ENCODE measurements at regions not wholly inside any gene's neighbourhood (a gene's known extent, or its start where the extent isn't known, plus 50 kb on each side); places are given as distances from the start of the nearest gene placed in this dataset.
"Not testable (repeated sequence)": the region's sequence is repeated elsewhere in the genome, so short reads cannot be mapped to it uniquely, and the experiment has no call there.

DNA sequence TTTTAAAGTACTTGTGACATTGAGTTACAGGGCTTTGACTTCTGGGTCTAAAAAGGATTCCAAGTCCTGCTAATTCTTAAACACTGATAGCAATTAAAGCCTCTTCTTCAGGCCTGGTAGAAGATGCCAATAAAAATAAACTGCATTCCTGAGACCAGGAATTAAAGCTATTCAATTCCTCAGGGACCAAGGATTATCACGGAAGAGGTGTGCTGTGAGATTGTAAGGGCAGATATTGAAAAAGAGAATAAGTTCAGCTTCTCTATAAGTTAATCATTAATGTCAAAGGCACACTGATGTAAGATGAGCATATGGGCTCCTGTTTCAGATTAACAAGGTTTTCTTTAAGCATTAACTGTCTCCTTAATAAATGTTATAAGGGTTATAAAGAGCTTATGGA is 611.3 kb downstream of the SI start:
- no peak for DNase-seq (ENCODE audit: low read depth, low spot score)

DNA sequence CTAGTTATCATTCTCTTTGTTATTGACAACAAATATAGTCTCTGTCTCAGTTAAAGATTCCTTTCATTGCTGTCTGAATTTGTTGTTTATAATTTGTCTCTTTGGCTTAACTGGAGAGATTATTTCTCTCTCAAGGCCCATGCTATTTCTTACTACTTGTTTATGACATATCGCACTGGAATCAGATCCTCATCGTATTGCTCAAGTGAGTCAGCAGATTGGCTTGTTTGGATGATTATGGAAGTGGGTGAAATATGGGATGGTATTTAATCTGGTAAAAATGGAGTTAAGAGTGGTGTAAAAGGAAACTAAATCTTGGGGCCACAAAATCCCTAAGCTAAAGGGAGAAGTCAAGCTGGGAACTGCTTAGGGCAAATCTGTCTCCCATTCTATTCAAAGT is 613.1 kb downstream of the SI start:
- peak; percentile 13 for DNase-seq (ENCODE audit: low read depth, low spot score)

DNA sequence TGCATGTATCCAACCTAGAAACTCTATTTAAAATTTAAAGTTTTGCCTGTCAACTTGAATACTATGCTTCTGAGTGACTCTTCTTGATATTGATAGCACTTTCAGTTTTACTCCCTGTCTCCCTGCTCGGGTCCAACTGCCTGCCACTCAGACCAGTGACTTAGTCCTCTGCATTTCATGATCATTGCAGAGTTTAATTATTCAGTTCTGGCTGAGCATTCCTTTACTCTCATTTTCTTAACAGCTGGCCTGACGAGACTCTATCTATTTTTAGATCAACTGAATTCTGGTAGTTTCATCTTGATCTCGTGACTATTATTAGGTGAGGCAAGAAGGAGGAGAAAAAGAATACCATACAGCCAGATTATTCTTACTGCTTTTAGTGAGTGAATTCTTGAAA is 617.4 kb downstream of the SI start:
- no peak for DNase-seq (ENCODE audit: low read depth, low spot score)

DNA sequence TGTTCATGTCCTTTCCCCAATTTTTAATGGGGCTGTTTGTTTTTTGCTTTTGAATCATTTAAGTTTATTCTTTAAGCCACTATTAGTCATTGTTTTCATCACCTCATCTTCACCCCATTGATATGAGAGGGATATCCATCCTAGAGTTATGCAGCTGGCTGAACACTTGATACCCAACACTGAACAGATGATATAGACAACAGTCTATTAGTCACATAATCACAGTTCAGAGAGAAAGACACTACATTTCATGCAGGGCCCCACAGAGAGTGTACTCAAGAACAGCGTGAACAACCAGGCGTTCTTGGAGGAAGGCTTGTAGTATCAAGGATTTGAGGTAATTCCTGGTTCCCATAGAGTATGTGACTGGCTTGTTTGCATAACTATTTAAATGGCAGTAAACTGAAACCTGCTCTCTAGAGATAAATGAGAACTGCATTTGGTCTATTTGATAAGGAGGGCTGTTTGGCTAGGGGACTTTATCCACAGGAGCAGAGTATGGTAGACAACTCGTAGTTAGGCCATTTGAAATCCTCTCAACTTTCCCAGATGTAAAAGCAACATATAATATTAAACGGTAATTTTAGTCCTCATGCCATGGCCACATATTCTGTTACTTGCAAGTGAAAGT is 618.7 kb downstream of the SI start:
- no peak for DNase-seq (ENCODE audit: low read depth, low spot score)

DNA sequence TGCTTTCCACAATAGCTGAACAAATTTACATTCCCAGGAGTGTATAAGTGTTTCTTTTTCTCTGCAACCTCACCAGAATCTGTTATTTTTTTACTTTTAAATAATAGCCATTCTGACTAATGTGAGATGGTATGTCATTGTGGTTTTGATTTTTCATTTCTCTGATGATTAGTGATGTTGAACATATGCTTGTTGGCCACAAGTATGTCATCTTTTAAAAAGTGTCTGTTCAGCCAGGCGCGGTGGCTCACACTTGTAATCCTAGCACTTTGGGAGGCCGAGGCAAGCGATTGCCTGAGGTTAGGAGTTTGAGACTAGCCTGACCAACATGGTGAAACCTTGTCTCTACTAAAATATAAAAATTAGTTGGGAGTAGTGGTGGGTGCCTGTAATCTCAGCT is 619.3 kb downstream of the SI start:
- DNase-seq (ENCODE audit: low read depth, low spot score) = peak; percentile 49

DNA sequence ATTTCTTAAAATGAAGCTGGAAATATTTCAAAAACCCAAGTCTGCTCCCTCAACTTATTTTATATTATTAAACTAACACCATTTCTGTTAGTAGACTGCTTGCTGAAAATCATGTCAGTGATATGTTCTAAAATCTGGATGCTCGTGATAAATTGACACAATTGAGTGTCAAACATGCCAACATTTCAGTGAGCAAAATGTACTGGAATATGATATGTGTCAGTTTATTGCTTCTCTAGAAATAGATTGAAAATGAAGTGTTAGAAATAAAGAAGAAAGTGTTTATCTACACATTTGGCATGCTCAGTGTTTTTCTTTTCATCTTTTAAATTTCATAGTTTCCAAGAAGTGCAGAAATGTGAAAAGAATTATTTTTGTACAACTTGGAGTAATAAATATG is 624.6 kb downstream of the SI start:
- DNase-seq (ENCODE audit: low read depth, low spot score) = no peak

DNA sequence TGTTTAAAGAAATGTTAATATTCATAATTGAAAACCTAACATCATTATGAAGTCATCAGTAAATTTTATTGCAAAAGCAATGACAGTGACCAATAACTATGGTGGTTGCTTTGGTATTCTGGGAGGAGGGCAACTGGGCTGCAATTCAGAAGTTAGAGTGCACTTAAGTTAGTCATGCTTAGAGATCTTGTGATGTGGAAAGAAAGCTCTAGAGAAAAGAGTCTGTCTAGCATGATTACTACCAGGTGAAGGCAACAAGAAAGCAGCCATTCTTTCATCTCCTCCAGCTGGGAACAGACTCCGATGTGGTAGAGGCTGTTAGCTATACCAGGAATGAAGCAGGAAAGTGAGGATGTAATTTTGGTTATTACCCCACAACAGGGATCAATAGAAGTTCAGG is 625.6 kb downstream of the SI start:
- no peak for DNase-seq (ENCODE audit: low read depth, low spot score)

DNA sequence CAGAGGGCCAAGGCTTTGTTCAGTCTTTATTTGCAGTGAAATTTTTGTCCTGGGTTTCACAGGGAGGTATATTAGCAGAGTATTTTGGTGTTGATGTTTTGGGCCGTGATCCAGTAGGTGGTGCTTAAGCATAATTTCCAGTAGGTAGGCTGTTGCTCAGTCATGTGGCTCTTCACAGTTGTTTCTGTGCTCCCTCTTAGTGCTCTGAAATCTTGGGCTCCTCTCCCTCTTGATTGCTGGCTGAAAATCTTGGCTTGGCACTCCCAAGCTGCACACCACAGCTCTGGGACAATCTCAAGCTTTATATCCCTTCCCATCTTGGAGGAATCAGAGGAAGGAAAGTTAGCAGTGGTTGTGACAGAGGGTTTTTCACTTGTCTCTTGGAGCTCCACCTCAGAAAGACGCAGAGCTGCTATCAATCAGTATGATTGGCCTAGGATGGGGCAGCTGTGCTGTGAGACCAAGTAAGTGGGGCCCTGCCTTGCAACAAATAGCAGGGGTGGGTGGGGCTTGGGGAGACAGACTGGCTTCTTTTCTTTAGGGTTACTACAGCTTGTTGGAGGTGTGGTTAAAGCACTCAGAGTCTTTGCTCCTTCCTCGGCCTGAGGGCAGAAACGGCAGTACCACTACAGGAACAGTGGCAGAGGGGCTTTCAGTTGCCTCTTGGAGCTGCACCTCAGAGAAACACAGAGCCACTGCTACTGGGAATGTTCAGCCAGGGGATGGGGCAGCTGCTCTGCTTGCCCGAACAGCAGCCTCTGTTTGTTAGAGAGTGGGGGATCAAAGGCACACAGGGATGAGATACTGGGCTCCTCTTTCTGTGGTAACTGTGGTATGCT is 627.0 kb downstream of the SI start:
- no peak for DNase-seq (ENCODE audit: low read depth, low spot score)

DNA sequence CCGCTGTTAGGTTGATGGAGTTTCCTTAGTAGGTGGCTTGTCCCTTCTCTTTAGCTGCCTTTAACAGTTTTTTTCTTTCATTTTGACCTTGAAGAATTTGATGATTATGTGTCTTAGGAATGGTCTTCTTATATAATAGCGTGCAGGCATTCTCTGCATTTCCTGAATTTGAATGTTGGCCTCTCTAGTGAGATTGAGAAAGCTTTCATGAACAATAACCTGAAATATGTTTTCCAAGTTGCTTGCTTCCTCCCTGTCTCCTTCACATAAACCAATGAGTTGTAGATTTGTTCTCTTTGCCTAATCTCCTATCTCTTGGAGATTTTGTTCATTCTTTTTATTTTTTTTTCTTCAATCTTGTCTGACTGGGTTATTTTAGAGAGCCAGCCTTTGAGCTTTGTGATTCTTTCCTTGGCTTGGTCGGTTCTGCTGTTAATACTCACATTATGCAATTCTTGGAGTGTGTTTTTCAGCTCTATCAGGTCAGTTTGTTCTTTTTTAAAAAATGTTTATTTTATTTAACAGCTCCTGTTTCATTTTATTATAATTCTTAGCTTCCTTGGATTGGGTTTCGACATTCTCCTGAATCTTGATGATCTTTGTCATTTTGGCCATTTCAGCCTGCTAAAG is 627.9 kb downstream of the SI start:
- no peak for DNase-seq (ENCODE audit: low read depth, low spot score)

DNA sequence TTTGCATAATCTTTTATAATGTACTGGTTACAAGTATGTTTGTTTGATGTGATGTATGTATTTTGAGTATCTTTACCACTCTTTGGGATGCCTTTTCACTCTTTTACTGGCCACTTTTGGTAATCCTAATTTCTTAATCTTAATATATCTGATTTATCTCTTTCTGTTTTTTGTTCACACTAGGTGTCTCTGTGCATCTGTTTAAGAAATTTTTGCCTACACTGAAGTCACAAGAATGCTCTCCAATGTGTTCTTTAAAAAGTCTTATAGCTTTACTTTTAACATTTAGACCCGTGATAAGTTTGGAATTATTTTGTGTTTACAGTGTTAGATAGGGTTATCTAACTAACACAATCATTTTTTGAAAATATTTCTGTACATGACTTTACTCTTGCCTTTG is 659.1 kb downstream of the SI start:
- no peak for DNase-seq (ENCODE audit: low read depth, low spot score)

DNA sequence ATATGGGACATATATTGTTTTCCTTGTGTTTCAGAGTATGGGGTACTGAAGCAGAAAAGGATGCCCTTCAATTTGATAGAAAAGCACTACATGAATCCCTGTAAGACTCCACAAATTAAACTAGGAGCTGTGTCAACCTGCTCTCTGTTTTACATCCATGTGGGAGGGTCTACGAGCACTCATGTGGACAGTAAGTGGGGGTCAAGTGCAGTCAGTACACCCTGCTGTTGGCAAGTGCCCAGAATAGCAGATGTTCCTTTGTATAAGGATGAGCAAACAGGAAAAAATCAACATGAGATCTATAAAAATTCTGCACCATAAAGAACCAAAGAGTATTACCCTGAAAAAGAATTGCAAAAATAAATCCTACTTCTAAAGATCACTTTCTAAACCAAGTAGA is 659.9 kb downstream of the SI start:
- DNase-seq (ENCODE audit: low read depth, low spot score) = no peak

DNA sequence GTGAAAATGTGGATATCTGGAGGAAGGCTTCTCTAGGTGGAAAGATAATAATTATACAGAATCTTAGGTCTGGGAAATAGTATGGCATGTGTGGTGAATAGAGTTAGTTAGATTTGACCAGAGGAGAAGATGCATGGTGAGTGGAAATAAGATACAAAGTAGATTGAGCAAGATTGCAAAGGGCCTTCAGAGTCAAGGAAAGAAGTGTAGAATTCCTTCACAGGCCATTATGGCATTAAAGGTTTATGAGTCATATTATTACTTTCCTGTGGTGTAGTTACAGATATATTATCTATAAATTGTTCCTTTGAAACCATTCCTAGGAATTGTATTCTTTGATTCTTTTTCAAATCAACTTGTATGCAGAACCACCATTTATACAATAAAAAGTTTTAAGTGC is 660.3 kb downstream of the SI start:
- no peak for DNase-seq (ENCODE audit: low read depth, low spot score)

DNA sequence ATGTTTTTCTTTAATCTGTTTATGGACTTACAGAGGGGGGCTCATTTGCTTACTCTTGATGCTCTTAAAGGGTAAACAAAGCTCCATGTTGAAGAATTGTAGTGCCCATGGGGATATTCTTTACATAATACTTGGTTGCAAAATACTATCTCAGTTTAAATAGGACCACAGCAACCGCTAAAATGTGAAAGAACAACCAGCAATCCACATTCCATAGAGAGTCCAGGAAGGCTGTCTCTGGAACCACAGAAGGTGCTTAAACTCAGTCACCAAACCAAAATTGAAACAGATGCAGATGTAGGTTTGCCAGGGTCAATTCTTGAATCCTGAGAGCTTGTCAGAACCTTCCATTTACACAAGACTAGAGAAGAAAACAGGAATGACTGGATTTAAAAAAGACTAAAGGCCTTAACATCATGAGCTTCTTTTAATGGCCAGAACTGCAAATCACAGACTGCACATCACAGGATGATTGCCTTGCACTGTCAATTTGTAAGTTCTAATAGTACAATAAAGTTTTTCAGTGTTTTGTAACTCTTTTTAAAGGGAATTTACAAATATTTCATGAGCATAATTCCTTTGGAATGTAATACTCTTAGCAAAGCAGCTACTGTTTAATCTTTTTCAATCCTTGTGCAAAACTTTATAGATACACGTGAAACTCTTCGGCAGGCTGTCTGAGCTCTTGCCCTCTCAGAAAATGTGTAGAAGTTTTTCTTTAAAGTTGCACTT is 661.6 kb downstream of the SI start:
- peak; percentile 1 for DNase-seq (ENCODE audit: low read depth, low spot score)

DNA sequence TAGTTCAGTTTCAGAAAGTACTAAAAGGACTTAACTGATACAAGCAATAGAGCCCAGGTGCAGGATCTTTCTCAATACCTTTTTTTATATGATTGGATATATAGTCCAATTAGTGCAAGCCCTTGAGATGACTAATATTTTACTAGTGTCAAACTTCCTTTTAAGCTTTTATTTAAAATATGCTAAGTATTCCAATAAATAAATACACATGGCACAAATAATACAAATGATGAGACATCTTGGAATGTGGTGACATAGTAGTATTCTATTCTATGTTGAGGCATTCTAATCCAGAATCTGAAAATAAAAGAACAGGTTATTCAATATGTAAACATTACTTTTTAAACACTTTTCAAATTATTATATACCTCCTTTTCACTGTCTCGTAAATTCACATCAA is 670.0 kb downstream of the SI start:
- no peak for DNase-seq (ENCODE audit: low read depth, low spot score)

DNA sequence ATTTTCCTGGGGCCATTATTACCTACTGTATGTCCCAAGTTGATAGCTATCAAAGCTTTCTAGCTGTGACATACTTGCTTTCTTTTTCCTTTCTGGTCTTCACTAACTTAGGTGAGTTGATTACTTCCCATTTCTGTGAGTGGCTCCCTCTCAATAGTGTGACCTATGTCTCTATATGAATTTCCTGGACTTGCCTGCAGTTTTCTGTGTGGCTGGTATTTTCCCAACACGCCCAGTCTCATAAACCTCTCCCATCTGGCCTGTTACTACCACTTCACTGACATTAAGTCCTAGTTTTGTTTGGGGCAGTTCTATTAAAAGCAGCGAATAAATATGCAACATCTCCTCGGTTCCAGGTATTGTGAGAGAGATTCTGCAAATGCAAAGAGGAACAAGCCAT is 671.2 kb downstream of the SI start:
- no peak for DNase-seq (ENCODE audit: low read depth, low spot score)

DNA sequence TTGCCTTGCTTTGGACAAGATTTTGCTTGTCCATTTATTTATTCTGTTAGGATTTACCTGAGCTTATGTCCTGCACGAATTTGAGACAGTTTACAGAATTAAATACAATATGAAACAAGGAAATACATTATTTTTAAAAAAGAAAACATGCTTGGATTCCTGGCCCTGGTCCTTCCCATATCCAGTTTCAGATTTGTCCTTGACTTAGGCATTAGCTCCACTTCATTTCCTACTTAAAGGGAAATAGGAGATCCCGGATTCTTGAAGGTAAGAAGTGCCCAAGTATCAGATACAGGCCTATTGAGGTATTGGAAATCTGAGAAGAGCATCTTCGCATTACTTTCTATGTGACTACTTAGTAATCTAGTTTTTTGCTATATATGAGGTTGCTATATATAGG is 672.0 kb downstream of the SI start:
- no peak for DNase-seq (ENCODE audit: low read depth, low spot score)

DNA sequence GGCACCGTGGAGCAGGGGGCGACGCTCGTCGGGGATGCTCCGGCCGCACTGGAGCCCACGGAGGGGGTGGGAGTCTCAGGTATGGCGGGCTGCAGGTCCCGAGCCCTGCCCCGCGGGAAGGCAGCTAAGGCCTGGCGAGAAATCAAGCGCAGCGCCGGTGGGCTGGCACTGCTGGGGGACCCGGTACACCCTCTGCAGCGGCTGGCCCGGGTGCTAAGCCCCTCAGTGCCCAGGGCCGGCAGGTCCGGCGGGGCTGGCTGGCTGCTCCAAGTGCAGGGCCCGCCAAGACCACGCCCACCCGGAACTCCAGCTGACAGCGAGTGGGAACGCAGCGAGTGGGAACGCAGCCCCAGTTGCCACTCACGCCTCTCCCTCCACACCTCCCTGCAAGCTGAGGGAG is 676.4 kb downstream of the SI start:
- no peak for DNase-seq (ENCODE audit: low read depth, low spot score)

DNA sequence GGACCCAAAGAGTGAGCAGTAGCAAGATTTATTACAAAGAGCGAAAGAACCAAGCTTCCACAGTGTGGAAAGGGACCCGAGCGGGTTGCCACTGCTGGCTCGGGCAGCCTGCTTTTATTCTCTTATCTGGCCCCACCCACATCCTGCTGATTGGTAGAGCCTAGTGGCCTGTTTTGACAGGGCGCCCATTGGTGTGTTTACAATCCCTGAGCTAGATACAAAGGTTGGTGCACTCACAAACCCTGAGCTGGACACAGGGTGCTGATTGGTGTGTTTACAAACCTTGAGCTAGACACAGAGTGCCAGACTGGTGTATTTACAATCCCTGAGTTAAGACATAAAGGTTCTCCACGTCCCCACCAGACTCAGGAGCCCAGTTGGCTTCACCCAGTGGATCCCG is 676.9 kb downstream of the SI start:
- DNase-seq (ENCODE audit: low read depth, low spot score) = not testable (repeated sequence)

DNA sequence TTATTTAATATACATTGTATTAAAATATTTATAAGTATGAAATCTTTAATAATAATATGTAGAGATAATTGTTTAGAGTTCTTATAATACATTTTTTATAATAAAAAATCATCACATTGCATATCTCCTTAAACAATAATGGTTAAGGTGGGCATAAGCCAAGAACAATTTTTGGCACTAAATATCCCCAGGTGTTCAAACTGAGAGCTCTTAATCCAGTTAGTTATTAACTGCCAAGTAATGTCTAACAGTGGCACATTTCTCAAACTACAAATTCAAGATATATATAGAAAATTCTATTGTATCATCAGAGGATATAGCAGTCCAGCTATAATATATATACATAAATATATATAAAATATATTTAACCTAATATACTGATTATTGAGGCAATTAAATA is 680.8 kb downstream of the SI start:
- DNase-seq (ENCODE audit: low read depth, low spot score) = no peak

DNA sequence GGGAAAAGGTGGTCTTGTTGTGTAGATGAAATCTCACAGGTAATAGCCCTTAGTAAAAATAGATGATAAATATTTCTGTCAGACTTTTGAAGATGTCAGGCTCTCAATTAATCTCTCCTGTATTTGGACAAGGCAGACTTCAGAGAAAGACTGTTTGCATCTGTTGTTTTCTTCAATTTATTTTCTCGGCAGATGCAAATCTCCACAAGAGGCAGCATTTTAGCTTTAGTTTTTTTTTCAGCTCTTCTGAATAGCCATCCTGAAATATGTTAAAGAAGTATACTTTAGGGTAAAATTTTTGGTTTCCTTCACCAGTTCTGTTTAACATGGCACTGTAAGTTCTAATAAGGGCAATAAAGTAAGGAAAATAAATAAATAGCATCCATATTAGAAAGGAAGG is 685.1 kb downstream of the SI start:
- DNase-seq (ENCODE audit: low read depth, low spot score) = no peak

DNA sequence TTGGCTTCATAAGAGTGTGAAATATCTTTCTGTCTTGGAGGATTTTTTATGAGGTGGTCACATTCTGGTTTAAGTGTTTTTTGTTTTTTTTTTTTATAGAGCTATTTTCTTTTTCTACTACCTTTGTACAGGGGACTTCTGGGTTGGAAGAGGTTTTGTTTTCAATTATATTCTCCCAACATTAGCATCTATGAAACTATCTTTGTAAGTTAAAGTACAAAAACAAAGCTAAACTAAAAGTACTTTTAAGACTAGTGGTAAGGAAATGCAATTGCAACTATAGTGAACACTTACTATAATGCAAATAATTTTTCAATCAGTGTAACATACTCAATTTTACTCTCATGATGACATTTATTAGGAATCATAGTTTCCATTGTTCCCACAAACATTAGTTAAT is 688.2 kb downstream of the SI start:
- no peak for DNase-seq (ENCODE audit: low read depth, low spot score)

DNA sequence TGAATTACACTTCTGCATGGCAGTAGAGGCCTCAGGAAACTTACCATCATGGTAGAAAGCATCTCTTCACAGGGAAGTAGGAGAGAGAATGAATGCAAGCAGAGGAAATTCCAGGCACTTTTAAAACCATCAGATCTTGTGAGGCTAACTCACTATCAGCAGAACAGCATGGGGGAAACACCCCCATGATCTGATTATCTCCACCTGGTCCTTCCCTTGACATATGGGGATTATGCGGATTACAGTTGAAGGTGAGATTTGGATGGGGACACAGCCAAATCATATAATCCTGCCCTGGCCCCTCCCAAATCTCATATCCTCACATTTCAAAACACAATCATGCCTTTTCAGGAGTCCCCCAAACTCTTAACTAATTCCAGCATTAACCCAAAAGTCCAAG is 691.1 kb downstream of the SI start:
- no peak for DNase-seq (ENCODE audit: low read depth, low spot score)
